Adrenal gland (tissue), 9 donors: ENCODE measurements at regions not wholly inside any gene's neighbourhood (a gene's known extent, or its start where the extent isn't known, plus 50 kb on each side); places are given as distances from the start of the nearest gene placed in this dataset.

Experiments
- DNase-seq, 7 donors: peaks; one replicate each; pipeline ENCODE4 v3.0.0-alpha.2; 2019 to 2020
- H3K27ac ChIP-seq, 5 donors: fragments of 200-600 bp; sonication (generic) in 4 of 5; 1 replicate in 3 of 5; 2 replicates in 2 of 5; pipeline versions ENCODE4 v1.5.1 to v1.8.0; 2016 to 2020; ENCODE audit warnings: mild to moderate bottlenecking in 1 of 5
- H3K27me3 ChIP-seq: fragments of 200-600 bp; 2 replicates; pipeline ENCODE4 v1.8.0; 2021
- H3K36me3 ChIP-seq, 2 donors: fragments of 200-600 bp; replicated peaks in 1 of 2; 1 replicate in 1 of 2; 2 replicates in 1 of 2; pipeline versions ENCODE4 v1.5.1 to v1.8.0; 2018 to 2022
- H3K4me1 ChIP-seq, 2 donors: fragments of 200-600 bp; replicated peaks in 1 of 2; 1 replicate in 1 of 2; 2 replicates in 1 of 2; pipeline versions ENCODE4 v1.5.1 to v1.8.0; 2018 to 2021
- H3K4me3 ChIP-seq, 4 donors: fragments of 200-600 bp; sonication (generic) in 3 of 4; one replicate each; pipeline ENCODE4 v1.5.1; 2016 to 2018
- H3K9me3 ChIP-seq, 3 donors: fragments of 200-600 bp; sonication (generic) in 1 of 3; replicated peaks in 1 of 3; 1 replicate in 2 of 3; 2 replicates in 1 of 3; pipeline versions ENCODE4 v1.5.1 to v1.8.0; 2016 to 2021
- CTCF ChIP-seq, 6 experiments: fragments of 450-650 bp in 4 of 6; fragments of 200-600 bp in 2 of 6; sonication (generic) in 1 of 6; IDR thresholded peaks; 1 replicate in 5 of 6; 2 replicates in 1 of 6; pipeline versions ENCODE4 v1.5.1 to v1.8.0; 2016 to 2021; ENCODE audit warnings: antibody characterized with exemption in 6 of 6, mild to moderate bottlenecking in 2 of 6, moderate library complexity in 1 of 6
- POLR2A ChIP-seq, 2 donors: fragments of 450-650 bp; IDR thresholded peaks; one replicate each; pipeline ENCODE4 v1.6.1; 2017; ENCODE audit warnings: antibody characterized with exemption in 2 of 2, mild to moderate bottlenecking in 2 of 2, moderate library complexity in 1 of 2
- WGBS, 4 donors: extraction: QIAGEN DNeasy Blood & Tissue Kit in 2 of 4; methylation state at CpG; one replicate each; pipeline versions ENCODE4 v1.1.5 to v1.1.7; 2013 to 2017; 5-methylcytosine and 5-hydroxymethylcytosine counted together
- intact Hi-C, 2 donors: fragments of 100-400 bp; cut with DNase I; formaldehyde crosslinking; loops; one replicate each; pipeline versions ENCODE4 v1.14.1 to v1.15.0; 2022 to 2023
- donor health status: healthy with polysubstance abuse.
- donor health status: Bipolar disorder and iron deficiency.
- donor health status: DM: yes; HTN: yes; CAD: no.
- donor health status: DM: no; HTN: no; CAD: no.
- donor health status: DM: no; HTN: no; CAD: no.

- H3K27me3 ChIP-seq, result no peaks in the 10 kb centered on the region
- H3K27ac ChIP-seq, result no peak overlapping the region
- WGBS, 4 donors, result 56 to 71% (median 62%) methylated on average over 3 of the region's 3 CpGs
- no peak overlapping the region for H3K4me3 ChIP-seq
- DNase-seq, result no peak
- H3K4me1 ChIP-seq, result no peaks in the 10 kb centered on the region
- no peak for TF ChIP-seq CTCF (IDR thresholded peaks at IDR 0.05)
- TF ChIP-seq POLR2A (IDR thresholded peaks at IDR 0.05), result no peak
- no peaks in the 10 kb centered on the region for H3K36me3 ChIP-seq
- no peaks in the 10 kb centered on the region for H3K9me3 ChIP-seq
- intact Hi-C loops, result no loop called here
Measured at GRCh38 chr11:11072067-11072466, 214.2 kb upstream of the ZBED5 start.

- H3K27me3 ChIP-seq, result no peaks in the 10 kb centered on the region
- H3K4me3 ChIP-seq, result no peak overlapping the region
- 32 to 67% (median 40%) methylated on average over 1 of the region's 1 CpG for WGBS, 4 donors
- no peak for TF ChIP-seq CTCF (IDR thresholded peaks at IDR 0.05)
- TF ChIP-seq POLR2A (IDR thresholded peaks at IDR 0.05), result no peak
- H3K4me1 ChIP-seq, result no peaks in the 10 kb centered on the region
- H3K9me3 ChIP-seq, result no peaks in the 10 kb centered on the region
- intact Hi-C loops, result no loop called here
- no peak overlapping the region for H3K27ac ChIP-seq
- H3K36me3 ChIP-seq, result no peaks in the 10 kb centered on the region
- DNase-seq, result no peak
Measured at GRCh38 chr11:11071486-11071885, 213.6 kb upstream of the ZBED5 start.

- intact Hi-C loops, result no loop called here
- TF ChIP-seq CTCF (IDR thresholded peaks at IDR 0.05) (no peak), POLR2A (IDR thresholded peaks at IDR 0.05) (no peak)
- no peaks in the 10 kb centered on the region for H3K36me3 ChIP-seq
- 54 to 71% (median 63%) methylated on average over 9 of the region's 9 CpGs for WGBS, 4 donors
- DNase-seq, result no peak
- H3K9me3 ChIP-seq, result no peaks in the 10 kb centered on the region
- H3K27me3 ChIP-seq, result no peaks in the 10 kb centered on the region
- H3K27ac ChIP-seq, result no peak overlapping the region
- H3K4me3 ChIP-seq, result no peak overlapping the region
- no peaks in the 10 kb centered on the region for H3K4me1 ChIP-seq
Measured at GRCh38 chr11:11070976-11071375, 213.1 kb upstream of the ZBED5 start.

- no peaks in the 10 kb centered on the region for H3K4me1 ChIP-seq
- no peaks in the 10 kb centered on the region for H3K9me3 ChIP-seq
- no peak for DNase-seq
- TF ChIP-seq CTCF (IDR thresholded peaks at IDR 0.05) (no peak), POLR2A (IDR thresholded peaks at IDR 0.05) (no peak)
- no peak overlapping the region for H3K27ac ChIP-seq
- 72 to 81% (median 77%) methylated on average over 8 to 9 of the region's 9 CpGs for WGBS, 4 donors
- H3K36me3 ChIP-seq, result no peaks in the 10 kb centered on the region
- no peaks in the 10 kb centered on the region for H3K27me3 ChIP-seq
- H3K4me3 ChIP-seq, result no peak overlapping the region
- intact Hi-C loops, result no loop called here
Measured at GRCh38 chr11:11069841-11070835, 212.3 kb upstream of the ZBED5 start.
